Osteoblast (primary cell): ENCODE measurements at regions not wholly inside any gene's neighbourhood (a gene's known extent, or its start where the extent isn't known, plus 50 kb on each side); places are given as distances from the start of the nearest gene placed in this dataset.

Source experiments
- DNase-seq: peaks from one replicate; pipeline ENCODE4 v3.0.0; 2011; ENCODE audit warnings: low spot score, mixed read lengths; ENCODE audit not compliant: insufficient read length; ENCODE audit errors: missing footprints
- H2AFZ ChIP-seq: 2 replicates; pipeline ENCODE4 v1.6.0; 2011; ENCODE audit warnings: mild to moderate bottlenecking, low read length
- H3K27ac ChIP-seq: 2 replicates; pipeline ENCODE4 v1.5.1; 2011; ENCODE audit warnings: mild to moderate bottlenecking, low read depth, low read length, moderate library complexity
- H3K27me3 ChIP-seq: 2 replicates; pipeline ENCODE4 v1.6.0; 2012; ENCODE audit warnings: mild to moderate bottlenecking, control low read depth, inconsistent platforms, low read length, moderate library complexity; ENCODE audit not compliant: insufficient read depth
- H3K36me3 ChIP-seq: 2 replicates; pipeline ENCODE4 v1.5.1; 2011; ENCODE audit warnings: mild to moderate bottlenecking, low read length, control low read depth, moderate library complexity; ENCODE audit not compliant: insufficient read depth
- H3K4me1 ChIP-seq: 2 replicates; pipeline ENCODE4 v1.5.1; 2011; ENCODE audit warnings: mild to moderate bottlenecking, low read length, control low read depth, moderate library complexity; ENCODE audit not compliant: insufficient read depth
- H3K4me2 ChIP-seq: 2 replicates; pipeline ENCODE4 v1.6.0; 2011; ENCODE audit warnings: mild to moderate bottlenecking, low read length; ENCODE audit not compliant: insufficient read depth
- H3K4me3 ChIP-seq: fragments of 200-600 bp; sonication (generic); 3 replicates; pipeline ENCODE4 v1.5.1; 2012; ENCODE audit warnings: mild to moderate bottlenecking, low read length, inconsistent platforms; ENCODE audit not compliant: insufficient read depth
- H3K79me2 ChIP-seq: 2 replicates; pipeline ENCODE4 v1.6.0; 2012; ENCODE audit warnings: mild to moderate bottlenecking, low read length, control low read depth, inconsistent platforms; ENCODE audit not compliant: insufficient read depth
- H3K9me3 ChIP-seq: 2 replicates; pipeline ENCODE4 v1.5.1; 2011; ENCODE audit warnings: low read depth, low read length, control low read depth
- H4K20me1 ChIP-seq: 2 replicates; pipeline ENCODE4 v1.6.0; 2012; ENCODE audit warnings: mild to moderate bottlenecking, low read length, control low read depth; ENCODE audit not compliant: insufficient read depth
- TF ChIP-seq, protein P1 (sequence below): IDR thresholded peaks from 2 replicates; pipeline ENCODE4 v1.5.1; 2011; ENCODE audit warnings: mild to moderate bottlenecking, low read depth, low read length, moderate library complexity; ENCODE audit errors: extremely low read depth

- Histone ChIP-seq H3K27me3 (no peaks in the 10 kb centered on the region), H2AFZ (no peak overlapping the region), H4K20me1 (no peaks in the 10 kb centered on the region), H3K79me2 (no peaks in the 10 kb centered on the region), H3K4me1 (no peaks in the 10 kb centered on the region), H3K4me3 (no peak overlapping the region), H3K9me3 (no peaks in the 10 kb centered on the region), H3K36me3 (no peaks in the 10 kb centered on the region), H3K4me2 (no peak overlapping the region), H3K27ac (no peak overlapping the region)
- TF ChIP-seq, protein P1, sequence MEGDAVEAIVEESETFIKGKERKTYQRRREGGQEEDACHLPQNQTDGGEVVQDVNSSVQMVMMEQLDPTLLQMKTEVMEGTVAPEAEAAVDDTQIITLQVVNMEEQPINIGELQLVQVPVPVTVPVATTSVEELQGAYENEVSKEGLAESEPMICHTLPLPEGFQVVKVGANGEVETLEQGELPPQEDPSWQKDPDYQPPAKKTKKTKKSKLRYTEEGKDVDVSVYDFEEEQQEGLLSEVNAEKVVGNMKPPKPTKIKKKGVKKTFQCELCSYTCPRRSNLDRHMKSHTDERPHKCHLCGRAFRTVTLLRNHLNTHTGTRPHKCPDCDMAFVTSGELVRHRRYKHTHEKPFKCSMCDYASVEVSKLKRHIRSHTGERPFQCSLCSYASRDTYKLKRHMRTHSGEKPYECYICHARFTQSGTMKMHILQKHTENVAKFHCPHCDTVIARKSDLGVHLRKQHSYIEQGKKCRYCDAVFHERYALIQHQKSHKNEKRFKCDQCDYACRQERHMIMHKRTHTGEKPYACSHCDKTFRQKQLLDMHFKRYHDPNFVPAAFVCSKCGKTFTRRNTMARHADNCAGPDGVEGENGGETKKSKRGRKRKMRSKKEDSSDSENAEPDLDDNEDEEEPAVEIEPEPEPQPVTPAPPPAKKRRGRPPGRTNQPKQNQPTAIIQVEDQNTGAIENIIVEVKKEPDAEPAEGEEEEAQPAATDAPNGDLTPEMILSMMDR: no peak
- DNase-seq: no peak
Measured at GRCh38 chr4:133394971-133395627, 246.0 kb downstream of the PCDH10 start.

DNA sequence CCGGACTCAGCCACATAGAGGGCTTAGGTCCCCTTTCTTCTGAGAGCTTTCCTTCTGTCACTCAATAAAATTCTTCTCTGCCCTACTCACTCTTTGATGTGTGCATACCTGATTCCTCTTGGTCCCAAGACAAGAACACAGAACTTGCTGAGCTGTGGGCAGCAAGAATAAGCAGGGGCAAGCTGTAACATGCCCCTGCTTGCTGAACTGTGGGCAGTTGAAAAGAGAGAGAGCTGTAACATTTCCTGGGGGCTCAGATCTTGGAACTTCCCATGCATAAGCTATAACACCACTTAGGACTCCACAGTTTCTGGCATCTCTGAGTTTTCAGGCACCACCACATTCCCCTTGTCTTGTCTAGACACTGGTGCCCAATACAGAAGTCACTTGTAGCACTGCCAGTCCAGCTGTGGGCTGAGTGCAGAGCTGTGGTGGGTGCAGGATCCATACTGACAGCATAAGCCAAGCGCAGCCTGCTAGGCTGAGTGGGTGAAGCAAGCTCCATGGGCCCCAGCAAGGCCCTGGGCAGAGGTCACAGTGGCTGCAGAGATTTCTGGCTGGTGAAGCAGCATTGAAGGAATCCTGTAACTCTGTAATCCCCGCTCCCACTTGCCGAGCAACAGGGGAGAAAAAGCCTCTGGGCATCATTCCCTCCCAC lies 241.2 kb downstream of the PCDH10 start:
- Histone ChIP-seq H3K79me2 (no peaks in the 10 kb centered on the region), H3K4me3 (no peak overlapping the region), H3K9me3 (no peaks in the 10 kb centered on the region), H3K27me3 (no peaks in the 10 kb centered on the region), H3K4me1 (no peaks in the 10 kb centered on the region), H4K20me1 (no peaks in the 10 kb centered on the region), H3K27ac (no peak overlapping the region), H3K36me3 (no peaks in the 10 kb centered on the region), H3K4me2 (no peak overlapping the region), H2AFZ (no peak overlapping the region)
- TF ChIP-seq, protein P1: no peak
- no peak for DNase-seq

GRCh38 chr4:133389029-133389428 lies 239.9 kb downstream of the PCDH10 start:
- Histone ChIP-seq H3K27ac (no peak overlapping the region), H3K4me3 (no peak overlapping the region), H3K4me2 (no peak overlapping the region), H3K4me1 (no peaks in the 10 kb centered on the region), H3K79me2 (no peaks in the 10 kb centered on the region), H3K27me3 (no peaks in the 10 kb centered on the region), H3K36me3 (no peaks in the 10 kb centered on the region), H4K20me1 (no peaks in the 10 kb centered on the region), H3K9me3 (no peaks in the 10 kb centered on the region), H2AFZ (no peak overlapping the region)
- TF ChIP-seq, protein P1: no peak
- DNase-seq: no peak

- no peak for DNase-seq
- TF ChIP-seq, protein P1: no peak
- H3K4me2 ChIP-seq: no peak overlapping the region
- no peaks in the 10 kb centered on the region for H3K4me1 ChIP-seq
- H3K27ac ChIP-seq: no peak overlapping the region
- no peak overlapping the region for H2AFZ ChIP-seq
- no peaks in the 10 kb centered on the region for H3K36me3 ChIP-seq
- no peaks in the 10 kb centered on the region for H3K27me3 ChIP-seq
- H3K79me2 ChIP-seq: no peaks in the 10 kb centered on the region
- H3K4me3 ChIP-seq: no peak overlapping the region
- H4K20me1 ChIP-seq: no peaks in the 10 kb centered on the region
- H3K9me3 ChIP-seq: no peaks in the 10 kb centered on the region
Measured at GRCh38 chr4:133385161-133385954, 236.3 kb downstream of the PCDH10 start.
